Liver (tissue), 8 donors: ENCODE measurements at regions not wholly inside any gene's neighbourhood (a gene's known extent, or its start where the extent isn't known, plus 50 kb on each side); places are given as distances from the start of the nearest gene placed in this dataset.

Experiments used
- DNase-seq: peaks from one replicate; pipeline ENCODE4 v3.0.0-alpha.2; 2017; ENCODE audit warnings: low spot score
- H3K27ac ChIP-seq, 2 donors: one replicate each; pipeline ENCODE4 v1.7.0; 2013; ENCODE audit warnings: inconsistent platforms in 2 of 2, low read length in 2 of 2, control low read depth in 1 of 2, low read depth in 1 of 2, mild to moderate bottlenecking in 1 of 2
- H3K27me3 ChIP-seq, 4 donors: one replicate each; pipeline versions ENCODE4 v1.6.1 to v1.7.0; 2013; ENCODE audit warnings: low read length in 3 of 4, inconsistent platforms in 1 of 4, mild to moderate bottlenecking in 1 of 4, moderate library complexity in 1 of 4; ENCODE audit not compliant: control insufficient read depth in 4 of 4, insufficient read depth in 4 of 4
- H3K36me3 ChIP-seq, 4 donors: one replicate each; pipeline versions ENCODE4 v1.6.1 to v1.7.0; 2013; ENCODE audit warnings: low read length in 3 of 4, mild to moderate bottlenecking in 3 of 4, low read depth in 1 of 4, moderate library complexity in 1 of 4; ENCODE audit not compliant: control insufficient read depth in 4 of 4, insufficient read depth in 3 of 4
- H3K4me1 ChIP-seq, 4 donors: one replicate each; pipeline versions ENCODE4 v1.6.1 to v1.7.0; 2013; ENCODE audit warnings: low read length in 3 of 4, mild to moderate bottlenecking in 3 of 4, moderate library complexity in 1 of 4; ENCODE audit not compliant: control insufficient read depth in 4 of 4, insufficient read depth in 4 of 4
- H3K4me3 ChIP-seq, 3 donors: one replicate each; pipeline versions ENCODE4 v1.6.1 to v1.7.0; 2013; ENCODE audit warnings: low read length in 3 of 3, control low read depth in 1 of 3, low read depth in 1 of 3, mild to moderate bottlenecking in 1 of 3
- H3K9ac ChIP-seq, 2 donors: one replicate each; pipeline ENCODE4 v1.7.0; 2013; ENCODE audit warnings: low read length in 2 of 2, mild to moderate bottlenecking in 2 of 2, moderate library complexity in 2 of 2, control low read depth in 1 of 2, low read depth in 1 of 2
- H3K9me3 ChIP-seq, 4 donors: one replicate each; pipeline versions ENCODE4 v1.6.1 to v1.7.0; 2013; ENCODE audit warnings: low read length in 3 of 4; ENCODE audit not compliant: control insufficient read depth in 4 of 4
- EGR1 ChIP-seq, 2 donors: IDR thresholded peaks; 2 replicates each; pipeline ENCODE4 v1.6.1; 2016 to 2018; ENCODE audit warnings: antibody characterized with exemption in 2 of 2, low read depth in 2 of 2
- FOXA1 ChIP-seq: IDR thresholded peaks from 2 replicates; pipeline ENCODE4 v1.6.1; 2016; ENCODE audit warnings: antibody characterized with exemption
- FOXA2 ChIP-seq: IDR thresholded peaks from 2 replicates; pipeline ENCODE4 v1.6.1; 2016; ENCODE audit warnings: antibody characterized with exemption
- GABPA ChIP-seq, 2 donors: IDR thresholded peaks in 1 of 2; conservative IDR thresholded peaks in 1 of 2; 2 replicates each; pipeline ENCODE4 v1.6.1; 2016; ENCODE audit warnings: antibody characterized with exemption in 2 of 2, mild to moderate bottlenecking in 1 of 2, moderate library complexity in 1 of 2
- HNF4A ChIP-seq, 2 donors: conservative IDR thresholded peaks; 2 replicates each; pipeline ENCODE4 v1.6.1; 2016; ENCODE audit warnings: antibody characterized with exemption in 2 of 2, mild to moderate bottlenecking in 2 of 2
- HNF4G ChIP-seq: IDR thresholded peaks from 2 replicates; pipeline ENCODE4 v1.6.1; 2016; ENCODE audit warnings: antibody characterized with exemption
- JUND ChIP-seq, 2 donors: IDR thresholded peaks; 2 replicates each; pipeline ENCODE4 v1.6.1; 2016; ENCODE audit warnings: antibody characterized with exemption in 2 of 2
- NR2F2 ChIP-seq: IDR thresholded peaks from 2 replicates; pipeline ENCODE4 v1.6.1; 2016; ENCODE audit warnings: antibody characterized with exemption
- RAD21 ChIP-seq, 2 donors: IDR thresholded peaks; 2 replicates each; pipeline ENCODE4 v1.6.1; 2016; ENCODE audit warnings: antibody characterized with exemption in 2 of 2, mild to moderate bottlenecking in 2 of 2
- RXRA ChIP-seq, 2 donors: IDR thresholded peaks; 2 replicates each; pipeline ENCODE4 v1.6.1; 2017 to 2018; ENCODE audit warnings: antibody characterized with exemption in 2 of 2, mild to moderate bottlenecking in 1 of 2
- SP1 ChIP-seq: IDR thresholded peaks from 2 replicates; pipeline ENCODE4 v1.6.1; 2018; ENCODE audit warnings: antibody characterized with exemption, mild to moderate bottlenecking
- TAF1 ChIP-seq: conservative IDR thresholded peaks from 2 replicates; pipeline ENCODE4 v1.6.1; 2016; ENCODE audit warnings: antibody characterized with exemption, mild to moderate bottlenecking
- YY1 ChIP-seq: IDR thresholded peaks from 2 replicates; pipeline ENCODE4 v1.6.1; 2016; ENCODE audit warnings: antibody characterized with exemption, mild to moderate bottlenecking
- WGBS: extraction: QIAGEN DNeasy Blood & Tissue Kit; methylation state at CpG from one replicate; pipeline ENCODE4 v1.1.7; 2013; 5-methylcytosine and 5-hydroxymethylcytosine counted together
- TF ChIP-seq, protein P1 (sequence below): IDR thresholded peaks from 2 replicates; pipeline ENCODE4 v1.6.1; 2016; ENCODE audit warnings: antibody characterized with exemption
- TF ChIP-seq, protein P2 (sequence below): IDR thresholded peaks from 2 replicates; pipeline ENCODE4 v1.6.1; 2016; ENCODE audit warnings: antibody characterized with exemption, mild to moderate bottlenecking
- TF ChIP-seq, protein P3 (sequence below): IDR thresholded peaks from 2 replicates; pipeline ENCODE4 v1.6.1; 2016; ENCODE audit warnings: antibody characterized with exemption
- TF ChIP-seq, protein P4 (sequence below): fragments of 150-350 bp; IDR thresholded peaks from 2 replicates; pipeline ENCODE4 v1.5.1; 2017; ENCODE audit warnings: improper control_type of control experiment, low read depth, low read length; ENCODE audit not compliant: missing input control
- TF ChIP-seq, protein P5 (sequence below): IDR thresholded peaks from 2 replicates; pipeline ENCODE4 v1.6.1; 2016; ENCODE audit warnings: antibody characterized with exemption
- donor health status: healthy.
- donor health status: healthy.
- donor health status: healthy.
- donor health status: healthy.
- donor health status: healthy.

DNA sequence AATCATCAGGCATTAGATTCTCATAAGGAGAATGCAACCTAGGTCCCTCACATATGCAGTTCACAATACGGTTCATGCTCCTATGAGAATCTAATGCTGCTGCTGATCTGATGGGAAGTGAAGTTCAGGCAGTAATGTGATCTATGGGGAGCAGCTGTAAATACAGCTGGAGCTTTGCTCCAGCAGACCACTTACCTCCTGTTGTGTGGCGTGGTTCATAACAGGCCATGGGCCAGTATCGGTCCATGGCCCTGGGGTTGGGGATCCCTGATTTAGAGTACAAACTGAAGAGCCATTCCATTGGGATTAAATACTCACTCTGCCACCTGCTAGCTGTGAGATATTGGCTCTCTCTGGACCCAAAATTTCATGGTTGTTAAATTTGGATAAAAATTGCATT is 244.6 kb upstream of the POGK start:
- TF ChIP-seq RXRA (IDR thresholded peaks at IDR 0.05): no peak
- TF ChIP-seq, protein P1, sequence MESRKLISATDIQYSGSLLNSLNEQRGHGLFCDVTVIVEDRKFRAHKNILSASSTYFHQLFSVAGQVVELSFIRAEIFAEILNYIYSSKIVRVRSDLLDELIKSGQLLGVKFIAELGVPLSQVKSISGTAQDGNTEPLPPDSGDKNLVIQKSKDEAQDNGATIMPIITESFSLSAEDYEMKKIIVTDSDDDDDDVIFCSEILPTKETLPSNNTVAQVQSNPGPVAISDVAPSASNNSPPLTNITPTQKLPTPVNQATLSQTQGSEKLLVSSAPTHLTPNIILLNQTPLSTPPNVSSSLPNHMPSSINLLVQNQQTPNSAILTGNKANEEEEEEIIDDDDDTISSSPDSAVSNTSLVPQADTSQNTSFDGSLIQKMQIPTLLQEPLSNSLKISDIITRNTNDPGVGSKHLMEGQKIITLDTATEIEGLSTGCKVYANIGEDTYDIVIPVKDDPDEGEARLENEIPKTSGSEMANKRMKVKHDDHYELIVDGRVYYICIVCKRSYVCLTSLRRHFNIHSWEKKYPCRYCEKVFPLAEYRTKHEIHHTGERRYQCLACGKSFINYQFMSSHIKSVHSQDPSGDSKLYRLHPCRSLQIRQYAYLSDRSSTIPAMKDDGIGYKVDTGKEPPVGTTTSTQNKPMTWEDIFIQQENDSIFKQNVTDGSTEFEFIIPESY: no peak
- no peak for TF ChIP-seq EGR1 (IDR thresholded peaks at IDR 0.05; ENCODE audit: low read depth in 2 of 2)
- TF ChIP-seq HNF4G: no peak
- TF ChIP-seq, protein P2, sequence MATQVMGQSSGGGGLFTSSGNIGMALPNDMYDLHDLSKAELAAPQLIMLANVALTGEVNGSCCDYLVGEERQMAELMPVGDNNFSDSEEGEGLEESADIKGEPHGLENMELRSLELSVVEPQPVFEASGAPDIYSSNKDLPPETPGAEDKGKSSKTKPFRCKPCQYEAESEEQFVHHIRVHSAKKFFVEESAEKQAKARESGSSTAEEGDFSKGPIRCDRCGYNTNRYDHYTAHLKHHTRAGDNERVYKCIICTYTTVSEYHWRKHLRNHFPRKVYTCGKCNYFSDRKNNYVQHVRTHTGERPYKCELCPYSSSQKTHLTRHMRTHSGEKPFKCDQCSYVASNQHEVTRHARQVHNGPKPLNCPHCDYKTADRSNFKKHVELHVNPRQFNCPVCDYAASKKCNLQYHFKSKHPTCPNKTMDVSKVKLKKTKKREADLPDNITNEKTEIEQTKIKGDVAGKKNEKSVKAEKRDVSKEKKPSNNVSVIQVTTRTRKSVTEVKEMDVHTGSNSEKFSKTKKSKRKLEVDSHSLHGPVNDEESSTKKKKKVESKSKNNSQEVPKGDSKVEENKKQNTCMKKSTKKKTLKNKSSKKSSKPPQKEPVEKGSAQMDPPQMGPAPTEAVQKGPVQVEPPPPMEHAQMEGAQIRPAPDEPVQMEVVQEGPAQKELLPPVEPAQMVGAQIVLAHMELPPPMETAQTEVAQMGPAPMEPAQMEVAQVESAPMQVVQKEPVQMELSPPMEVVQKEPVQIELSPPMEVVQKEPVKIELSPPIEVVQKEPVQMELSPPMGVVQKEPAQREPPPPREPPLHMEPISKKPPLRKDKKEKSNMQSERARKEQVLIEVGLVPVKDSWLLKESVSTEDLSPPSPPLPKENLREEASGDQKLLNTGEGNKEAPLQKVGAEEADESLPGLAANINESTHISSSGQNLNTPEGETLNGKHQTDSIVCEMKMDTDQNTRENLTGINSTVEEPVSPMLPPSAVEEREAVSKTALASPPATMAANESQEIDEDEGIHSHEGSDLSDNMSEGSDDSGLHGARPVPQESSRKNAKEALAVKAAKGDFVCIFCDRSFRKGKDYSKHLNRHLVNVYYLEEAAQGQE: no peak
- no peak for TF ChIP-seq TAF1
- 94% methylated on average over 3 of the region's 3 CpGs for WGBS
- H3K9me3 ChIP-seq: peaks cover 0 to 4% (median under 1%) of the 10 kb centered on the region in 4 donors
- no peak overlapping the region for H3K4me3 ChIP-seq
- H3K4me1 ChIP-seq: no peaks in the 10 kb centered on the region
- no peaks in the 10 kb centered on the region for H3K36me3 ChIP-seq
- no peak for DNase-seq
- no peak overlapping the region for H3K9ac ChIP-seq
- H3K27ac ChIP-seq: no peak overlapping the region
- no peaks in the 10 kb centered on the region for H3K27me3 ChIP-seq

DNA sequence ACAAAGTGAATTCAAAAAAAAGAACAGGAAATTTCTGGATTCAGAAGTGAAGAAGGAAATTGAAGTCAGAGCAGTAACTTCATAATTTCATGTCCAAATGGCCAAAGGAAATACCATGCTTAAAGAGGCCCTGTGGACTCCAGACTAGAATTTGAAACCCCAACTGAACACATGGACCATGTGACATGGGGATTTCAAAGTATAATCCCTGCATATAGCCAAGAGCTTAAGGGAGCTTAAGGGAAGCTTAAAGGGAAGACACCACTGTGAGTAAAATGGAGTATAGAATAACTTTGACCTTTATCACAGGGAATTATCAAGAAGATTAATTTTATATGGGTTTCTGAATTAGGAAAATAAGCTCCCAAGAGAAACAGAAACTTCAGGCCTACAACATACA is 241.8 kb upstream of the POGK start:
- Histone ChIP-seq H3K27ac (no peak overlapping the region), H3K4me3 (no peak overlapping the region), H3K9ac (no peak overlapping the region), H3K27me3 (peaks cover 0 to 2% (median 0%) of the 10 kb centered on the region in 4 donors), H3K36me3 (no peaks in the 10 kb centered on the region), H3K9me3 (peaks cover 0 to 4% (median under 1%) of the 10 kb centered on the region in 4 donors), H3K4me1 (no peaks in the 10 kb centered on the region)
- TF ChIP-seq HNF4G (no peak), YY1 (no peak), FOXA2 (no peak), RAD21 (IDR thresholded peaks at IDR 0.05) (no peak), RXRA (IDR thresholded peaks at IDR 0.05) (no peak), SP1 (no peak), EGR1 (IDR thresholded peaks at IDR 0.05; ENCODE audit: low read depth in 2 of 2) (no peak), TAF1 (no peak), JUND (IDR thresholded peaks at IDR 0.05) (no peak), NR2F2 (no peak), FOXA1 (no peak), HNF4A (conservative IDR thresholded peaks at IDR 0.05) (no peak), GABPA (IDR thresholded peaks at IDR 0.05 in 1 of 2, conservative IDR thresholded peaks at IDR 0.05 in 1 of 2) (no peak)
- TF ChIP-seq, protein P1: no peak
- TF ChIP-seq, protein P3, sequence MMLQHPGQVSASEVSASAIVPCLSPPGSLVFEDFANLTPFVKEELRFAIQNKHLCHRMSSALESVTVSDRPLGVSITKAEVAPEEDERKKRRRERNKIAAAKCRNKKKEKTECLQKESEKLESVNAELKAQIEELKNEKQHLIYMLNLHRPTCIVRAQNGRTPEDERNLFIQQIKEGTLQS: no peak
- TF ChIP-seq, protein P4, sequence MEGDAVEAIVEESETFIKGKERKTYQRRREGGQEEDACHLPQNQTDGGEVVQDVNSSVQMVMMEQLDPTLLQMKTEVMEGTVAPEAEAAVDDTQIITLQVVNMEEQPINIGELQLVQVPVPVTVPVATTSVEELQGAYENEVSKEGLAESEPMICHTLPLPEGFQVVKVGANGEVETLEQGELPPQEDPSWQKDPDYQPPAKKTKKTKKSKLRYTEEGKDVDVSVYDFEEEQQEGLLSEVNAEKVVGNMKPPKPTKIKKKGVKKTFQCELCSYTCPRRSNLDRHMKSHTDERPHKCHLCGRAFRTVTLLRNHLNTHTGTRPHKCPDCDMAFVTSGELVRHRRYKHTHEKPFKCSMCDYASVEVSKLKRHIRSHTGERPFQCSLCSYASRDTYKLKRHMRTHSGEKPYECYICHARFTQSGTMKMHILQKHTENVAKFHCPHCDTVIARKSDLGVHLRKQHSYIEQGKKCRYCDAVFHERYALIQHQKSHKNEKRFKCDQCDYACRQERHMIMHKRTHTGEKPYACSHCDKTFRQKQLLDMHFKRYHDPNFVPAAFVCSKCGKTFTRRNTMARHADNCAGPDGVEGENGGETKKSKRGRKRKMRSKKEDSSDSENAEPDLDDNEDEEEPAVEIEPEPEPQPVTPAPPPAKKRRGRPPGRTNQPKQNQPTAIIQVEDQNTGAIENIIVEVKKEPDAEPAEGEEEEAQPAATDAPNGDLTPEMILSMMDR: no peak
- TF ChIP-seq, protein P2: no peak
- TF ChIP-seq, protein P5, sequence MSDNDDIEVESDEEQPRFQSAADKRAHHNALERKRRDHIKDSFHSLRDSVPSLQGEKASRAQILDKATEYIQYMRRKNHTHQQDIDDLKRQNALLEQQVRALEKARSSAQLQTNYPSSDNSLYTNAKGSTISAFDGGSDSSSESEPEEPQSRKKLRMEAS: no peak
- no peak for DNase-seq
